ENCODE measurements at regions not wholly inside any gene's neighbourhood (a gene's known extent, or its start where the extent isn't known, plus 50 kb on each side); places are given as distances from the start of the nearest gene placed in this dataset.

GRCh38 chr12:19688532-19688931 lies 249.2 kb downstream of the AEBP2 start:
- TF ChIP-seq CTCF (conservative IDR thresholded peaks at IDR 0.05 in 1 of 2, IDR thresholded peaks at IDR 0.05 in 1 of 2; ENCODE audit: extremely low read depth in 1 of 2, insufficient read depth in 1 of 2, low read depth in 1 of 2, low read length in 2 of 2) (no peak), EZH2 (IDR thresholded peaks at IDR 0.05; ENCODE audit: borderline replicate concordance, low read length) (no peak)

Data from mammary epithelial cell (primary cell).